Nephron progenitor cell (in vitro differentiated cells): ENCODE measurements at regions not wholly inside any gene's neighbourhood (a gene's known extent, or its start where the extent isn't known, plus 50 kb on each side); places are given as distances from the start of the nearest gene placed in this dataset.
"Not testable (repeated sequence)": the region's sequence is repeated elsewhere in the genome, so short reads cannot be mapped to it uniquely, and the experiment has no call there.

ENCODE experiments used
- DNase-seq: peaks from one replicate; pipeline ENCODE4 v3.0.0; 2021
- H3K27ac Mint-ChIP-seq: 2 replicates; pipeline ENCODE4 v1.8.0; 2021; ENCODE audit warnings: mild to moderate bottlenecking, moderate library complexity, mixed read lengths
- H3K27me3 Mint-ChIP-seq: 2 replicates; pipeline ENCODE4 v1.8.0; 2021; ENCODE audit warnings: mild to moderate bottlenecking, low read depth, mixed read lengths; ENCODE audit not compliant: poor library complexity
- H3K36me3 Mint-ChIP-seq: 2 replicates; pipeline ENCODE4 v1.8.0; 2021; ENCODE audit warnings: low read depth, mixed read lengths
- H3K4me1 Mint-ChIP-seq: 2 replicates; pipeline ENCODE4 v1.8.0; 2021; ENCODE audit warnings: mixed read lengths
- H3K4me3 Mint-ChIP-seq: 2 replicates; pipeline ENCODE4 v1.8.0; 2021; ENCODE audit warnings: mild to moderate bottlenecking, moderate library complexity, mixed read lengths
- H3K9me3 Mint-ChIP-seq: 2 replicates; pipeline ENCODE4 v1.8.0; 2021; ENCODE audit warnings: mild to moderate bottlenecking, moderate library complexity, mixed read lengths
- TF ChIP-seq, protein P1 (sequence below): fragments of 200-600 bp; sonication (generic); IDR thresholded peaks from 2 replicates; pipeline ENCODE4 v1.5.0; 2021; ENCODE audit warnings: antibody characterized with exemption

DNA sequence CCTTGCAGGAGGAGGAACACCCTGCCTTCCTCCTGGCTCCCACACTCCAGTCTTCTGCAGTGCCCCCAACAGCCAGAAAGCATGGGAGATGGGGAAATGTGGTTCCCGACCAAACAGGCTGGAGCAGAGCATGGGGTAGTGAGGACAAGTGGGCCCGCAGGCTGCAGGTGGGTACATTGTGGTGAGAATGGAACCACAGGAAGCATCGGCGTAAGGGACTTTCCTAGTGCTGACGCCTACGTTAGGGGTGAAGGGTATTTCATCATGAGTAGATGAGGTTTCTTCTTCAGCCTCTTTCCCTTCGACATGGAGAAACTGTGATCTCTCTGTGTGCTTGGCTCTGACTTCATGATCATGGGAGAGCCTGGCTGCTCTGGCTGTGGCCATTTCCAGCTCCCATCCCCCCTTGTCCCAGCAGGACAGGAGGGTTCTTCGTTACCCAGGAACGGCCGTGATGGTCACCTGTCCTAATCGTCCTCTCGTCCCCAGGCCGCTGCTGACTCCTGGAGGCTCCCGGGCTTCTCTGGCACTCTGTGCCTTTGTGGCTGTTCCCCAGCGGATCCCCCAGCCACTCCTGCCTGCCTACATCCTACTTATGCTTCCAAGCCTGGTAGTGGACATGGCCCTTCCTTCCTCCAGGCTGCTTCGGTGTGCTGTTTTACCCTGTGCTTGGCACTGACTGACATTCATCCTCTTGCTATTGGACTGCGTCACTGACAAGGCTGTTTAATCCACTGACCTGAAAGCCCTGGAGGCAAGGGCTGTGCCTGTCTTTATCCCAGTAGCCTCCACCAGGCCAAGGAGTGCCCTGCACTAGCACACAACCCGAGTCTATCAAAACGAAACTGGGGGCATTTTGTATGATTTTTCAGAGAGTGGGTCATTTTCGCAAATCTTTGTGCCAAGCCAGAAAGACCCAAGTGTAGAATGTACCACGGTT, 65.2 kb upstream of the CECR2 start:
- Mint-ChIP-seq H3K4me1 (peaks cover 50% of the 10 kb centered on the region), H3K9me3 (peaks cover 9% of the 10 kb centered on the region), H3K4me3 (no peak overlapping the region), H3K27ac (no peak overlapping the region), H3K36me3 (no peaks in the 10 kb centered on the region), H3K27me3 (peaks cover 1% of the 10 kb centered on the region)
- TF ChIP-seq, protein P1, sequence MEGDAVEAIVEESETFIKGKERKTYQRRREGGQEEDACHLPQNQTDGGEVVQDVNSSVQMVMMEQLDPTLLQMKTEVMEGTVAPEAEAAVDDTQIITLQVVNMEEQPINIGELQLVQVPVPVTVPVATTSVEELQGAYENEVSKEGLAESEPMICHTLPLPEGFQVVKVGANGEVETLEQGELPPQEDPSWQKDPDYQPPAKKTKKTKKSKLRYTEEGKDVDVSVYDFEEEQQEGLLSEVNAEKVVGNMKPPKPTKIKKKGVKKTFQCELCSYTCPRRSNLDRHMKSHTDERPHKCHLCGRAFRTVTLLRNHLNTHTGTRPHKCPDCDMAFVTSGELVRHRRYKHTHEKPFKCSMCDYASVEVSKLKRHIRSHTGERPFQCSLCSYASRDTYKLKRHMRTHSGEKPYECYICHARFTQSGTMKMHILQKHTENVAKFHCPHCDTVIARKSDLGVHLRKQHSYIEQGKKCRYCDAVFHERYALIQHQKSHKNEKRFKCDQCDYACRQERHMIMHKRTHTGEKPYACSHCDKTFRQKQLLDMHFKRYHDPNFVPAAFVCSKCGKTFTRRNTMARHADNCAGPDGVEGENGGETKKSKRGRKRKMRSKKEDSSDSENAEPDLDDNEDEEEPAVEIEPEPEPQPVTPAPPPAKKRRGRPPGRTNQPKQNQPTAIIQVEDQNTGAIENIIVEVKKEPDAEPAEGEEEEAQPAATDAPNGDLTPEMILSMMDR = no peak
- DNase-seq = no peak

DNA sequence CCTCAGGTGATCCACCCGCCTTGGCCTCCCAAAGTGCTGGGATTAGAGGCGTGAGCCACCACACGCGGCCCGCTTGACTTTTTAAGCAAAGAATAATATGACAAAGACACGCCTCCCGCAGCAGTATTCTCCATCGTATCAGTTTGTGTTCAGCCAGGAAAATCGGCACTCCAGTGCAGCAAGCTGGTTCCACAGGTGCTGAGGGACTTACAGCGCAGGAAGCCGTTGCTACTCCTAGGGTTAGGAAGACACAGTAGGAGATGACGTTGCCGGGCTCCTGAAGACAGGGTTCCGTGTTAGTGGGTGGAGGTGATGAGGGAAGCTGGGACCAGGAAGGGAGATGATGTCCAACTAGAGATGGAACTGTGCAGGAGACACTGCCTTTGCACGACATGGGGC, 65.8 kb upstream of the CECR2 start:
- Mint-ChIP-seq H3K4me3 (no peak overlapping the region), H3K36me3 (no peaks in the 10 kb centered on the region), H3K9me3 (peaks cover 16% of the 10 kb centered on the region), H3K27me3 (no peaks in the 10 kb centered on the region), H3K4me1 (peaks cover 48% of the 10 kb centered on the region), H3K27ac (no peak overlapping the region)
- DNase-seq = no peak
- TF ChIP-seq, protein P1 = no peak

DNA sequence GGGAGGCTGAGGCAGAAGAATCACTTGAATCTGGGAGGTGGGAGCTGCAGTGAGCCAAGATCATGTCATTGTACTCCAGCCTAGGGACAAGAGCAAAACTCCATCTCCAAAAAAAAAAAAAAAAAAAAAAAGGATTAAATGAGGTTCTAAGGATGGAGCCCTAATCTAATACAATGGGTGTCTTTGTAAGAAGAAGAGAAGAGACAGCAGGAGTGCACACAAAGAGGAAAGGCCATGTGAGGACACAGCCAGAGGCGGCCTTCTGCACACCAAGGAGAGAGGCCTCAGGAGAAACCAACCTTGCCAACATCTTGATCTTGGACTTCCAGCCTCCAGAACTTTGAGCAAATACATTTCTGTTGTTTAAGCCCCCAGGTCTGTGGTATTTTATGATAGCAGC, 66.6 kb upstream of the CECR2 start:
- peaks cover 22% of the 10 kb centered on the region for H3K9me3 Mint-ChIP-seq
- H3K27ac Mint-ChIP-seq = no peak overlapping the region
- H3K4me3 Mint-ChIP-seq = no peak overlapping the region
- DNase-seq = no peak
- peaks cover 43% of the 10 kb centered on the region for H3K4me1 Mint-ChIP-seq
- H3K27me3 Mint-ChIP-seq = no peaks in the 10 kb centered on the region
- H3K36me3 Mint-ChIP-seq = no peaks in the 10 kb centered on the region
- TF ChIP-seq, protein P1 = no peak

DNA sequence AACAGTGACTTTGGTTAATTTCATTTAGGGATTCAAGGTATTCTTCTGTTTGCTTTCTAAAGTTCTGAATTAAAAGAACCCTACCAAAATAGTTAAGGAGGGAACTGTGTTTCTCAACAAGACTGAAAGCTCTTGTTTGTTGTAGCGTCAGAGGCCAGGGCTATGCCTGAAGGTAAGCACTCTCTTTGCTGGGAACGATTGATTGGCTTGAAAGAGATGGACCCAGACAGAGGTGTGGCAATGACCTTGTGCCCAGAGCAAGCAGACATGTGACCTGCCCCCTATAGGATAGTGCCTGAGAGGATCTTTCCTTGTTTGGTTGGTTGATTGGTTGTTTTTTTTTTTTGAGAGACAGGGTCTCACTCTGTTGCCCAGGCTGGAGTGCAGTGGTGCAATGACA, 68.3 kb upstream of the CECR2 start:
- no peak overlapping the region for H3K27ac Mint-ChIP-seq
- H3K4me1 Mint-ChIP-seq = peaks cover 30% of the 10 kb centered on the region
- H3K4me3 Mint-ChIP-seq = no peak overlapping the region
- H3K9me3 Mint-ChIP-seq = peaks cover 26% of the 10 kb centered on the region
- DNase-seq = no peak
- no peaks in the 10 kb centered on the region for H3K27me3 Mint-ChIP-seq
- TF ChIP-seq, protein P1 = no peak
- no peaks in the 10 kb centered on the region for H3K36me3 Mint-ChIP-seq

DNA sequence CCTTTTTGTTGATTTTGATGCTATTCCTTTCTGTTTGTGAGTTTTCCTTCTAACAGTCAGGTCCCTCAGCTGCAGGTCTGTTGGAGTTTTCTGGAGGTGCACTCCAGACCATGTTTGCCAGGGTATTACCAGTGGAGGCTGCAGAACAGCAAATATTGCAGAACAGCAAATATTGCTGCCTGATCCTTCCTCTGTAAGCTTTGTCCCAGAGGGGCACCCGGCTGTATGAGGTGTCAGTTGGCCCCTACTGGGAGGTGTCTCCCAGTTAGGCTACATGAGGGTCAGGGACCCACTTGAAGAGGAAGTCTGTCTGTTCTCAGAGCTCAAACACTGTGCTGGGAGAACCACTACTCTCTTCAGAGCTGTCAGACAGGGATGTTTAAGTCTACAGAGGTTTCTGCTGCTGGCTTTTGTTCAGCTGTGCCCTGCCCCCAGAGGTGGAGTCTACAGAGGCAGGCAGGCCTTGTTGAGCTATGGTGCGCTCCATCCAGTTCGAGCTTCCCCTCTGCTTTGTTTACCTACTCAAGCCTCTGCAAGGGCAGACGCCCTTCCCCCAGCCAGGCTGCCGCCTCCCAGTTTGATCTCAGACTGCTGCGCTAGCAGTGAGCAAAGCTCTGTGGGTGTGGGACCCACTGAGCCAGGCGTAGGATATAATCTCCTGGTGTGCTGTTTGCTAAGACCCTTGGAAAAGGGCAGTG, 70.3 kb upstream of the CECR2 start:
- not testable (repeated sequence) for H3K4me3 Mint-ChIP-seq, DNase-seq, H3K36me3 Mint-ChIP-seq, H3K27me3 Mint-ChIP-seq, H3K27ac Mint-ChIP-seq
- peaks cover 18% of the 10 kb centered on the region for H3K4me1 Mint-ChIP-seq
- H3K9me3 Mint-ChIP-seq = peaks cover 36% of the 10 kb centered on the region

DNA sequence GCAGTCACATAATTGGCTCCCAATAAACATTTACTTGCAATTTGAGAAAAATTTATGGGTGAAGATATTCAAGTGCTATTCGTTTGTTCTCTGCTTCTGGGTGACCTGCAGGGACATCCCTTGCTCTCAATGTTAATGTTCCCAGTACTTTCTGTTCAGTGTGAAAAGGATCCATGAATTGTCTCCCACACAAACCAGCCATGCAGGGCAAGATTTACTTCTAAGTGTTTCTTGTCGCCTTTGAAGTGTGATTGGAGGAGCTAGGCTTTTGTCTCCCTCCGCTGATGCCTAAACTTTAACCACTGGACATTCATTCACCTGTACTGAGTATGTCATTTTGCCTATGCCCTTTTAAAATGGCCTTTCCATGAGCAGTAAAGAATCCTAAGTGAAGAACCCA, 66.4 kb upstream of the ADA2 start:
- Mint-ChIP-seq H3K27me3 (peaks cover 2% of the 10 kb centered on the region), H3K36me3 (no peaks in the 10 kb centered on the region), H3K9me3 (no peaks in the 10 kb centered on the region), H3K4me1 (peaks cover 57% of the 10 kb centered on the region), H3K27ac (peak overlapping the region; percentile 93), H3K4me3 (peak overlapping the region; percentile 23)
- no peak for DNase-seq
- TF ChIP-seq, protein P1 = no peak
